C4-2B (cell line): ENCODE measurements at regions not wholly inside any gene's neighbourhood (a gene's known extent, or its start where the extent isn't known, plus 50 kb on each side); places are given as distances from the start of the nearest gene placed in this dataset.

ENCODE experiments used
- CTCF ChIP-seq: fragments of 450-650 bp; conservative IDR thresholded peaks from 2 replicates; pipeline ENCODE4 v1.5.1; 2017; ENCODE audit warnings: mild to moderate bottlenecking
- ZFX ChIP-seq: fragments of 450-650 bp; IDR thresholded peaks from 2 replicates; pipeline ENCODE4 v1.6.1; 2017

- TF ChIP-seq CTCF (no peak), ZFX (no peak)
Measured at GRCh38 chr6:33904747-33905065, 100.9 kb upstream of the MLN start.
